Liver (tissue), 8 donors: ENCODE measurements at regions not wholly inside any gene's neighbourhood (a gene's known extent, or its start where the extent isn't known, plus 50 kb on each side); places are given as distances from the start of the nearest gene placed in this dataset.

Experiments
- DNase-seq: peaks from one replicate; pipeline ENCODE4 v3.0.0-alpha.2; 2017; ENCODE audit warnings: low spot score
- H3K27ac ChIP-seq, 2 donors: one replicate each; pipeline ENCODE4 v1.7.0; 2013; ENCODE audit warnings: inconsistent platforms in 2 of 2, low read length in 2 of 2, control low read depth in 1 of 2, low read depth in 1 of 2, mild to moderate bottlenecking in 1 of 2
- H3K27me3 ChIP-seq, 4 donors: one replicate each; pipeline versions ENCODE4 v1.6.1 to v1.7.0; 2013; ENCODE audit warnings: low read length in 3 of 4, inconsistent platforms in 1 of 4, mild to moderate bottlenecking in 1 of 4, moderate library complexity in 1 of 4; ENCODE audit not compliant: control insufficient read depth in 4 of 4, insufficient read depth in 4 of 4
- H3K36me3 ChIP-seq, 4 donors: one replicate each; pipeline versions ENCODE4 v1.6.1 to v1.7.0; 2013; ENCODE audit warnings: low read length in 3 of 4, mild to moderate bottlenecking in 3 of 4, low read depth in 1 of 4, moderate library complexity in 1 of 4; ENCODE audit not compliant: control insufficient read depth in 4 of 4, insufficient read depth in 3 of 4
- H3K4me1 ChIP-seq, 4 donors: one replicate each; pipeline versions ENCODE4 v1.6.1 to v1.7.0; 2013; ENCODE audit warnings: low read length in 3 of 4, mild to moderate bottlenecking in 3 of 4, moderate library complexity in 1 of 4; ENCODE audit not compliant: control insufficient read depth in 4 of 4, insufficient read depth in 4 of 4
- H3K4me3 ChIP-seq, 3 donors: one replicate each; pipeline versions ENCODE4 v1.6.1 to v1.7.0; 2013; ENCODE audit warnings: low read length in 3 of 3, control low read depth in 1 of 3, low read depth in 1 of 3, mild to moderate bottlenecking in 1 of 3
- H3K9ac ChIP-seq, 2 donors: one replicate each; pipeline ENCODE4 v1.7.0; 2013; ENCODE audit warnings: low read length in 2 of 2, mild to moderate bottlenecking in 2 of 2, moderate library complexity in 2 of 2, control low read depth in 1 of 2, low read depth in 1 of 2
- H3K9me3 ChIP-seq, 4 donors: one replicate each; pipeline versions ENCODE4 v1.6.1 to v1.7.0; 2013; ENCODE audit warnings: low read length in 3 of 4; ENCODE audit not compliant: control insufficient read depth in 4 of 4
- CTCF ChIP-seq: fragments of 150-350 bp; IDR thresholded peaks from 2 replicates; pipeline ENCODE4 v1.5.1; 2017; ENCODE audit warnings: improper control_type of control experiment, low read depth, low read length; ENCODE audit not compliant: missing input control
- EGR1 ChIP-seq, 2 donors: IDR thresholded peaks; 2 replicates each; pipeline ENCODE4 v1.6.1; 2016 to 2018; ENCODE audit warnings: antibody characterized with exemption in 2 of 2, low read depth in 2 of 2
- HNF4G ChIP-seq: IDR thresholded peaks from 2 replicates; pipeline ENCODE4 v1.6.1; 2016; ENCODE audit warnings: antibody characterized with exemption
- JUND ChIP-seq, 2 donors: IDR thresholded peaks; 2 replicates each; pipeline ENCODE4 v1.6.1; 2016; ENCODE audit warnings: antibody characterized with exemption in 2 of 2
- MAX ChIP-seq: IDR thresholded peaks from 2 replicates; pipeline ENCODE4 v1.6.1; 2016; ENCODE audit warnings: antibody characterized with exemption
- NR2F2 ChIP-seq: IDR thresholded peaks from 2 replicates; pipeline ENCODE4 v1.6.1; 2016; ENCODE audit warnings: antibody characterized with exemption
- RXRA ChIP-seq, 2 donors: IDR thresholded peaks; 2 replicates each; pipeline ENCODE4 v1.6.1; 2017 to 2018; ENCODE audit warnings: antibody characterized with exemption in 2 of 2, mild to moderate bottlenecking in 1 of 2
- SP1 ChIP-seq: IDR thresholded peaks from 2 replicates; pipeline ENCODE4 v1.6.1; 2018; ENCODE audit warnings: antibody characterized with exemption, mild to moderate bottlenecking
- YY1 ChIP-seq: IDR thresholded peaks from 2 replicates; pipeline ENCODE4 v1.6.1; 2016; ENCODE audit warnings: antibody characterized with exemption, mild to moderate bottlenecking
- ZBTB33 ChIP-seq: IDR thresholded peaks from 2 replicates; pipeline ENCODE4 v1.6.1; 2016; ENCODE audit warnings: antibody characterized with exemption
- WGBS: extraction: QIAGEN DNeasy Blood & Tissue Kit; methylation state at CpG from one replicate; pipeline ENCODE4 v1.1.7; 2013; 5-methylcytosine and 5-hydroxymethylcytosine counted together
- donor health status: healthy.
- donor health status: healthy.
- donor health status: healthy.
- donor health status: healthy.
- donor health status: healthy.

GRCh38 chr1:175861626-175862367 lies 118.4 kb upstream of the TNR start:
- Histone ChIP-seq H3K9me3 (no peaks in the 10 kb centered on the region), H3K27ac (no peak overlapping the region), H3K27me3 (no peaks in the 10 kb centered on the region), H3K4me3 (no peak overlapping the region), H3K36me3 (no peaks in the 10 kb centered on the region), H3K9ac (no peak overlapping the region), H3K4me1 (no peaks in the 10 kb centered on the region)
- 74% methylated on average over 8 of the region's 8 CpGs for WGBS
- TF ChIP-seq MAX = no peak
- no peak for TF ChIP-seq NR2F2
- DNase-seq = no peak

DNA sequence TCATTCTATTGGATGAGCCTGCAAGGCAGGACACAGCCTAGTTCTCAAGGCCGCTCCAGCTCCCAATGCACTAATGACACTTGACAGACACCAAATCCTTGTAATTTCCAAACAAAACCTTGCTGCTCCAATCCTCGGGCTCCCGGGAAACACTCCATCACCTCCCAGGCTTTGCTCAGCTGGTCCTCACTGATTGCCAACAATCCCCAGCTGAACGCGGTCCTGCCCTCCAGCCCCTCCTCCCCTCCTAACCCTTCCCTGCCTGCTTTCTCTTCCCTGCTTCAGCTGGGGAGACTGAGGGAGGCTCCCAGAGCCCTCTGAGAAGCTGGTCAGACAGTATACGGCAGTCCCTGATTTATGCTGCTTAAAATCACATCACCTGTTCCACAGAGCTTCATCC lies 114.4 kb upstream of the TNR start:
- no peak for DNase-seq
- Histone ChIP-seq H3K4me1 (no peaks in the 10 kb centered on the region), H3K4me3 (no peak overlapping the region), H3K9me3 (no peaks in the 10 kb centered on the region), H3K27ac (no peak overlapping the region), H3K9ac (no peak overlapping the region), H3K27me3 (no peaks in the 10 kb centered on the region), H3K36me3 (no peaks in the 10 kb centered on the region)
- WGBS = 36% methylated on average over 6 of the region's 6 CpGs
- TF ChIP-seq HNF4G (no peak), JUND (IDR thresholded peaks at IDR 0.05) (no peak), MAX (no peak), SP1 (no peak), EGR1 (IDR thresholded peaks at IDR 0.05; ENCODE audit: low read depth in 2 of 2) (no peak), YY1 (no peak), ZBTB33 (no peak), RXRA (IDR thresholded peaks at IDR 0.05) (no peak)

- Histone ChIP-seq H3K36me3 (no peaks in the 10 kb centered on the region), H3K4me3 (no peak overlapping the region), H3K4me1 (no peaks in the 10 kb centered on the region), H3K9me3 (no peaks in the 10 kb centered on the region), H3K27ac (no peak overlapping the region), H3K27me3 (no peaks in the 10 kb centered on the region), H3K9ac (no peak overlapping the region)
- DNase-seq = no peak
- 79% methylated on average over 4 of the region's 4 CpGs for WGBS
- no peak for TF ChIP-seq RXRA (IDR thresholded peaks at IDR 0.05)
- TF ChIP-seq MAX = no peak
- TF ChIP-seq NR2F2 = no peak
- no peak for TF ChIP-seq HNF4G
- TF ChIP-seq CTCF = no peak
Observed at GRCh38 chr1:175853681-175854080, 110.3 kb upstream of the TNR start.
